Occipital lobe (tissue), 1 donor: ENCODE measurements at regions not wholly inside any gene's neighbourhood (a gene's known extent, or its start where the extent isn't known, plus 50 kb on each side); places are given as distances from the start of the nearest gene placed in this dataset.
"Not testable (repeated sequence)": the region's sequence is repeated elsewhere in the genome, so short reads cannot be mapped to it uniquely, and the experiment has no call there.

Source experiments
- DNase-seq: peaks from one replicate; lab custom pipeline; 2025; lab: John Stamatoyannopoulos, UW

DNA sequence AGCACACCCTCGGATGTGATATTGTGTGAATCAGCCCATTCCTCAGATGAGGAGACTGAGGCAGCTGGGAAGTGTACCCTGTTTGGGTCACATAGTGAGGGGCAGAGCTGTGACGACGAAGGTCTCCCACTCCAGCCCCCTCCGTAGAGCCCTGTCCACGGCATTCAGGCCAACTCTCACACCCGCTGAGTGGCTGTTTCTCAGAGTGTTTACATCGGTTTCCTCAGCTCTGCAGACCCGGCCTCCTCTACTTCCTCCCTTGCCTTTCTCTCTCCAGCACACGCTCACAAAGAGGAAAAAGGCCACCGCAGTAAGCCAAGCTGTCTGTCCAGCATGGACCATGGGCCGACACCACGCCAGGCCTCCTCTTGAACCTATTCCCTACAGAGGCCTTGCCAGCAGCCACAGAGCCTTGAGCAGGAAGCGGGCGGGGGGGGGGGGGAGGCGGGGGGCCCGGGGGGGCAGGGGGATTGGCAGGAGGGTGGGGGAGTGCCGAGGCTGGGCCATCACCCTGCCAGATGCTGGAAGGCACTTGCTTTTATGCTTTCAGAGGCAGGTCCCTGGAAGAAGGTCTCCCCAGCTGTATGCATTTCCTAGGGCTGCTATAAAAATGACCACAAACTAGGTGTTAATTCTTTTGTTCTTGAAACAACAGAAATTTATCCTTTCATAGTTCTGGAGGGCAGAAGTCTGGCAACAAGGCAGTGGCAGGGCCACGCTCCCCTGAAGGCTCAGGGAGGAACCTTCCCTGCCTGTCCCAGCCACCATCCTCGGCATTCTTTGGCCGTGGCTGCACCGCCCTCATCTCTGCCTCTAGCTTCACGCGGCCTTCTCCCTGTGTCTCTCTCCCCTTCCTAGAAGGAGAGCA is 178.4 kb downstream of the PSMG1 start:
- DNase-seq, result no peak

DNA sequence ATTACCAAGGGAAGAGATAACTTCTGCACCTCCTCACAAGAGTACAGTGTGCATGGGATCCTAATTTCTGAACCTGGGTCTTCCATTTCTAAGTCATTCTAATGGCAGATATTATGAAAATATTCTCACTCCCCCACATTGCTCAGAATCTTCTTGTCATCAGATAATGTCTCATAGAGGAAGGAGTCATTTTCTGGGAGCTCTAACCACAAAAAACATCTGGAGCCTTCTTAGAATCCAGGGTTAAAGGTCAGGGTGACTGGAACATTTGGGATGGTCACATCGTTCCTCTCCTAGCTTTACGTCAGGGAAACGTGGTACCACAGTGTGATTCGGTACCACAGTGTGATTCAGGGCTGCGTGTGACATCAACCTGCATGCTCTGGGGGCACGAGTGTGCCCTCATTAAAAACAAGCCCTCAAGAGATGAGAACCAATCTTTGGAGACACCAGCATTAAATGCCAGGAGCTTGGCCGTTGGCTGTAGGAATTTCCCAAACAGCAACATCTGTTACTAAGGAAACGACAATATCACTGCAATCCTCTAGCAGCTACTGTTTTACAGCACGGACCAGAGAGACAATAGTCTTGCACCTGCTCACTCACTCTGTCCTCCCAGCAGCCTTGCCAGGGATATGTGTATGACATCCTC is 179.1 kb downstream of the PSMG1 start:
- no peak for DNase-seq

- no peak for DNase-seq
Measured at GRCh38 chr21:39001341-39001740, 181.9 kb downstream of the PSMG1 start.

- no peak for DNase-seq
Measured at GRCh38 chr21:39000496-39000895, 182.8 kb downstream of the PSMG1 start.

DNA sequence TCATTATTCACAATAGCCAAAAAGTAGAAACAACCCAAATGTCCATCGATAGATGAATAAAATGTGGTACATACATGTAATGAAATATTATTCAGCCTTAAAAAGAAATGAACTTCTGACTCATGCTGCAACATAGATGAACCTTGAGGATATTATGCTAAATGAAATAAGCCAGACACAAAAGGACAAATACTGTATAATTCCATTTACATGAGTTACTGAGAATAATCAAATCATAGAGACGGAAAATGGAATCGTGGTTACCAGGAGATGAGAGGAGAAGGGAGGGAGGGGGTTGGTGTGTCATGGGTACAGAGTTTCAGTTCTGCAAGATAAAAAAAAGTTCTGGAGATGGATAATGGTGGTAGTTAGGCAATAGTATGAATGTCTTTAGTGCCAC is 184.1 kb downstream of the PSMG1 start:
- no peak for DNase-seq

DNA sequence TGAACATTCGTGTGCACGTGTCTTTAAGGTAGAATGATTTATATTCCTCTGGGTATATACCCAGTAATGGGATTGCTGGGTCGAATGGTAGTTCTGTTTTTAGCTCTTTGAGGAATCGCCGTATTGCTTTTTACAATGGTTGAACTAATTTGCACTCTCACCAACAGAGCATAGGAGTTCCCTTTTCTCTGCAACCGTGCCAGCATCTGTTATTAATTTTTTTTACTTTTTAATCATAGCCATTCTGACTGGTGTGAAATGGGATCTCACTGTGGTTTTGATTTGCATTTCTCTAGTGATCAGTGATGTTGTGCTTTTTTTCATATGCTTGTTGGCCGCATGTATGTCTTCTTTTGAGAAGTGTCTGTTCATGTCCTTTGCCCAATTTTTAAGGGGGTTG is 185.0 kb downstream of the PSMG1 start:
- not testable (repeated sequence) for DNase-seq

- DNase-seq, result not testable (repeated sequence)
Measured at GRCh38 chr21:38997843-38998175, 185.4 kb downstream of the PSMG1 start.

- no peak for DNase-seq
Measured at GRCh38 chr21:38997051-38997842, 186.0 kb downstream of the PSMG1 start.

- no peak for DNase-seq
Measured at GRCh38 chr21:38996355-38996754, 186.9 kb downstream of the PSMG1 start.

DNA sequence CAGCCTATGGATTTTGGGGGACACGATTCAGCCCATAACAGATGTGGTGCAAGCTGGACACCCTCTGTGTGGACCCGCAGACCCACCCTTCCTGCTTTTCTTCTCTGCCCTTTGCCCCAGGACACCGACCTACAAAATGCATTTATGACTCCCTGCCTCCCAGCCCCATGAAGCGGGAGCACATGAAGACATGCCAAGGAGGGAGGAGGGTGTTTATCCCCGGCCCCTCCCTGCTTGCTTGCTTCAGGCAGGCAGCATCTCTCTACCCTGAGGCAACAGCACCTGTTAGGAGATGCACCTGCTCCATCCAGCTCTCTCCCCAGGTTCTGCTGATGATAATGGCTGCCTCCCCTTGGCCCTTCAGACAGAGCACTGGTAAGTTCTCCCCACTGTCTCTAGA is 187.5 kb downstream of the PSMG1 start:
- DNase-seq, result no peak

DNA sequence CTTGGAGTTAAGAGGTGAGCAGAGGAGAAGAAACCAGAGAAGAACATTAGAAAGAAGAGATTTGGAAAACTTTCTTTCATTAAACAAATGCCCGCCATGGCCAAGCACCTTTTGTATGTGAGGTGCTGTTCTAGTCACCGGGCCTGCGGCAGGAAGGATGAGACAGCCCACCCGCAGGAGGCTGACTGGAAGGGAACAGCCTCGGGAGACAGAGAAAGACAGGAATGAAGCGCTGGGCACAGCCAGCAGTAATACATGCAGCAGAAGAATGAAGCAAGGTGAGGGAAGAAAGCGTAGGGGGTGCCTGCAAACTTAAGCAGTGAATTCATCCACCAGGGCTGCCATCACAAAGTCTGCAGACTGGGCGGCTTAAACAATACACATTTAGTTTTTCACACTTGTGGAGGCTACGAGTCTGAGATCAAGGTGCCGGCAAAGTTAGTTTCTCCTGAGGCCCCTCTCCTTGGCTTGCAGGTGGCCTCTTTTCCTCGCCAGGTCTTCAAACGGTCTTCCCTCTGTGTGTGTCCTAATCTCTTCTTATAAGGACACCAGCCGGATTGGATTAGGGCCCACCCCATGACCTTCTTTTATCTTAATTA is 188.1 kb downstream of the PSMG1 start:
- DNase-seq, result no peak

DNA sequence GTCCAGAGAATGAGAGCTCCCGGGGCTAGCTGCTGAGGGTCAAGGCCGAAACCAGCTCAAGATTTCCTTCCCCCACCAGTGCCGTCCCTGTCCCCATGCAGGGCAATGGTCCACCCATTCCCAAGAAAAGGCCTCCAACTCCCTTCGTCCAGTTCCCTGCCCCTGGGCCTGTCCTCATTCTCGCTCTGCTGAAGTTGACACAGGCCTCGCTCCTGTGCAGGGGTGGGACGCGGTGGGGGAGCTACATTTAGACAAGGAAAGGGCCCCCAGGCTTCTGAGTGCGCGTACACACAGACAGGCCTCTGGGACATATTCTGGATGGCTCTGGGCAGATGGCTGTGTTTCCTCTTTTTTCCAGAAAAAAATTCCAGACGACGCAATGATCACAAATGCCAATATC is 188.3 kb downstream of the ETS2 start:
- DNase-seq, result no peak

DNA sequence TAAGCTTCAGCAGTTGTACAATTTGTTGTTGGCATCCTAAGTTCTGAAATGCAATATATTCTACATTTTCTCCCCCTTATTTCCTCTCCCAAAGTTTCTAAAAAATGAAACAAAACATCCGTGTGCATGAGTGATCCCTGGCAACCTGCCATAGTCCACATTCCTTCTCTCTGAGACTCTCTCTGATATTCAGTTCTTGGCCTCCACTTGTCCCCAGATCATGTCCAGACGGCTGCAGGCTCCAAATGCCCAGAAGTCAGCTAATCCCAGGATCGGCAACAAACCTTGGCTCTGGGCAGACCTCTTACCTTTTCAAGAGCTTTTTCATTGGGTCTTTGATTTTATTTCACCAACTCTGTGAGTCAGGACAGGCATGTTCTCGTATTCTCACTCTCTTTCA is 187.8 kb downstream of the ETS2 start:
- no peak for DNase-seq

DNA sequence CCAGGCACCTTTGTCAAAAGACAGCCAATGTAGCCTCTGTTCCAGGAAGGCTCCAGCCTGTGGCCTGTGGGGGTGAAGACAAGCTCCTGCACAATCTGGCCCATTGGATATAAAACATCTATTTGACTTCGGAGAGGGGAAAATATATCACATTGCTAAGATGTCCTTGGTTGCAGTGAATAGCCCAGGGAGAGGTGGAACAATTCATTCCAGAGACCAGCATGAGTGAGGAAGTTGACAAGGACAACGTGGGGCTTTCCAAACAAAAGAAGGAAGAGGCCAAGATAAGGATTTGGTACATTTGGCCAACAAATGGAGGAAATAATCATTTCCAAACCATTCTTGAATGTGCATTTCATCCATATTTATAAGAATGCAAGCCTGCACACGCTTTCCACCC is 187.0 kb downstream of the ETS2 start:
- no peak for DNase-seq

DNA sequence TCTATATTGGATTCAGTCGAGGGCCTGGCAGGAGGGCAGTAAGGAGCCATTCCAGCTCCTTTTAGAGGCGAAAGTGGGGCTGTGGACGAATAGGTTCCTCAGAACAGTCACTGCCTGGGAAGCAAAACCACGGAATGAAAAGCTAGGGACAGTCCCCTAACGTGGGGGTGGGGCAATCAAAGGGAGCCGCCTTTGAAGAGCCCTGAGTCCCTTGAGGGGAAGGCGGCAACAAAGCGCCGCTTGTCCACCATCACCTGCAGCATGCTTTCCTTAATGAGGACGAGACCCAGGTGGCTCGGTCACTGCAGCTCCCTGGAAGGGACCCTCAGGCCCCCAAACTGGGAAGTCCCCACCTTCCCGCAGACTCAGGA is 184.7 kb downstream of the ETS2 start:
- no peak for DNase-seq

DNA sequence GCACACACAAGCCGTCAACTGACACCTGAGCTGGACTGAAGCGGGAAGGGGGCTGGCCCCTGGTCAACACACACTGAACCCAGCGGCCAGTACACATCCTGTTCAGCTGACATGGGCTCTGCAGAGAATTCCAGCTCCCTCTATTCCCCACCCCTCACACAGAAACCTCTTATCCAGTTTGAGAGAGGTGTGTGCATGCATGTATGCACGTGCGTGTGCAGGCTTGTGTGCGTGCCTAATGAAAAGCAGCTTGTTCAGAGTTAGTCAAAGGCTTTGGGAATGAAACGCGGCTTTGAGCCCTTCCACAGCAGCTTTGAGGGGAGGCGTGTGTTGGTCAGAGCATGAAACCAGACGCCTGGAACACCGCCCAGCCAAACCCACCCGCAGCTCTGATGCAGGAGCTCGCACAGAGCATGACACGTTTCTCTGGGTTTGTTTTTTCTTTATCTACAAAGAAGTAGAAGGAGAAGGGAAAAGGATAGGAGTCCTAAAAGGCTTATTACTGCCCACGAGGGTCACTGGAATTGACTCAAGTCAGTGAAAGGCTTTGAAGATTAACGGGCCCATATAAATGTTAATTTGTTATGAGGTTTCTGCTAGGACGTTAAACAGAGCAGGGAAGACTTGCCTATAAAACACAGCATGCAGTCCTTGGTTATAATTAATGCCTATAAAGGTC is 184.2 kb downstream of the ETS2 start:
- DNase-seq, result no peak

DNA sequence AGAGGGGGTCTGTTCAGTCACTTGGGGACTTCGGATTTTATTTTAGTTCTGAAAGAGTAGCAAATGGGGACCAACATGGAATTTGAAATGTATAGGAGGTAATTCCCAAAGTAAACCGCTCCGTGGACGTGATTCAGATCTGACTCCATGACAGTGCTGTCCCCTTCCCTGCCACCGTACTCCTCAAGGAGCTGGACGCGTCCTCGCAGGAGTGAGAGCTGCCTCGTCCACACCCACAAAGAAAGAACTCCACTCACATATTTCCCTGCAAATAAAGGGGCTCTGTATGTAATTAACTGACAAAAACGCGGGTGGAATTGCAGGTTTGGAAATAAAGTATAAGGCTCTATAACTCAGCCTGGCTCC is 183.6 kb downstream of the ETS2 start:
- no peak for DNase-seq

- DNase-seq, result no peak
Measured at GRCh38 chr21:38988509-38989378, 183.0 kb downstream of the ETS2 start.

- DNase-seq, result no peak
Measured at GRCh38 chr21:38987633-38988508, 182.1 kb downstream of the ETS2 start.
